ENCODE measurements at regions not wholly inside any gene's neighbourhood (a gene's known extent, or its start where the extent isn't known, plus 50 kb on each side); places are given as distances from the start of the nearest gene placed in this dataset.

DNA sequence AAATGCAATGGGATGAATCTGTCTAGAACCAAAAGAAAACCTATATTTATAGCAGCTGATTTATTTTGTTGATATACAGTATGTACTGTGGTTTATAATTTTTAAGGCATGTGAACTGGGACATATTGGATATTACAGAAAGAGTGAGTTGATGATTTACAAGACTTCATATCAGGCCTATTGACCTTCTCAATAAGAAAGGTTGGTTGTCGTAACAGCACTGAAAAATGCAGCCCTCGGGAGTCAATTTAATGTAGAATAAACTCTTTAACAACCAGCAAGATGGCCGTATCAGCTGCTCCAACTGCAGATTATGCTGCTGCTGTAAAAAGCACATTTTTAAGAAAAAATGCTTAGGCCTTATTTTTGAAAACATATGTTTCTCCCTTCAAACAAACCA is 407.3 kb downstream of the GXYLT1 start:
- Histone ChIP-seq H3K9ac (ENCODE audit: low read depth, low read length) (no peak overlapping the region), H2AFZ (replicated peaks; ENCODE audit: low read length, poor library complexity) (no peak overlapping the region), H4K8ac (ENCODE audit: low read depth in 2 of 2, low read length in 2 of 2) (no peak overlapping the region), H2AK5ac (ENCODE audit: low read depth, low read length) (no peak overlapping the region), H4K91ac (ENCODE audit: insufficient read depth, low read depth, low read length) (no peak overlapping the region), H3K79me1 (ENCODE audit: low read depth in 1 of 2, low read length in 2 of 2) (no peaks in the 10 kb centered on the region), H3K27ac (ENCODE audit: insufficient read depth, low read length) (no peak overlapping the region), H3K14ac (replicated peaks; ENCODE audit: low read depth, low read length) (no peak overlapping the region), H4K20me1 (ENCODE audit: insufficient read depth, low read length) (no peaks in the 10 kb centered on the region), H3K9me3 (ENCODE audit: control insufficient read depth, insufficient read depth, low read length) (peaks cover 4% of the 10 kb centered on the region; the same call in 1 of the 2 replicates), H2BK120ac (ENCODE audit: low read depth, low read length) (no peak overlapping the region), H3K18ac (ENCODE audit: low read depth, low read length) (no peak overlapping the region), H3K27me3 (ENCODE audit: control insufficient read depth, insufficient read depth, low read length) (no peaks in the 10 kb centered on the region), H2AK9ac (replicated peaks; ENCODE audit: low read depth, low read length, poor library complexity) (no peak overlapping the region), H3K4me2 (ENCODE audit: low read depth, low read length) (no peak overlapping the region), H3K56ac (ENCODE audit: extremely low read depth, insufficient read depth, low read length) (no peak overlapping the region), H3K9me1 (ENCODE audit: insufficient read depth, low read length) (no peaks in the 10 kb centered on the region), H2BK20ac (ENCODE audit: low read depth, low read length) (no peak overlapping the region), H3K4me3 (ENCODE audit: insufficient read depth, low read depth, low read length) (no peak overlapping the region), H3K36me3 (ENCODE audit: control insufficient read depth, insufficient read depth, low read length) (no peaks in the 10 kb centered on the region), H4K5ac (ENCODE audit: low read depth, low read length) (no peak overlapping the region), H3K4ac (ENCODE audit: low read depth, low read length) (no peak overlapping the region), H2BK5ac (ENCODE audit: low read depth, low read length, poor library complexity, severe bottlenecking) (no peak overlapping the region), H3K4me1 (ENCODE audit: control insufficient read depth, insufficient read depth, low read length) (no peaks in the 10 kb centered on the region), H2BK15ac (ENCODE audit: low read depth, low read length) (no peak overlapping the region), H3K23ac (ENCODE audit: low read depth, low read length) (no peak overlapping the region)
- DNase-seq (no peak), ATAC-seq (ENCODE audit: low read depth) (no peak)
- WGBS, 2 experiments (ENCODE audit: extremely low coverage in 2 of 2, insufficient read length in 1 of 2): no CpG with 5 or more reads among the region's 3 CpGs
- intact Hi-C loops (cut with micrococcal nuclease) (no loop called here), dilution Hi-C loops (cut with HindIII; ENCODE audit: low sequenced_read_pairs, unreplicated experiment) (no loop called here), in situ Hi-C loops (cut with MboI; ENCODE audit: low sequenced_read_pairs) (no loop called here)
- ChIA-PET POLR2A (ENCODE audit: unreplicated experiment) (no interaction called here), CTCF (no interaction called here)
- no peak for TF ChIP-seq RFX5 (IDR thresholded peaks at IDR 0.05; ENCODE audit: low read depth, low read length)
- no peak for TF ChIP-seq BHLHE40 (IDR thresholded peaks at IDR 0.05; ENCODE audit: low read depth, low read length)
- TF ChIP-seq SMC3 (IDR thresholded peaks at IDR 0.05; ENCODE audit: low read depth, low read length): no peak
- no peak for TF ChIP-seq MAZ (IDR thresholded peaks at IDR 0.05; ENCODE audit: borderline replicate concordance, low read depth, low read length)
- BruUV-seq (replicated peaks): no TSS peak

All from IMR-90 (cell line).